K562 (cell line): ENCODE measurements at regions not wholly inside any gene's neighbourhood (a gene's known extent, or its start where the extent isn't known, plus 50 kb on each side); places are given as distances from the start of the nearest gene placed in this dataset.

Experiments
- CCNT2 ChIP-seq: IDR thresholded peaks from 2 replicates; pipeline ENCODE4 v1.6.1; 2011; ENCODE audit warnings: borderline replicate concordance, low read depth, mild to moderate bottlenecking, moderate library complexity, mixed read lengths, low read length; ENCODE audit not compliant: insufficient read length; ENCODE audit errors: extremely low read depth
- MEF2A ChIP-seq: IDR thresholded peaks from 2 replicates; pipeline ENCODE4 v1.6.1; 2011; ENCODE audit warnings: low read depth, mild to moderate bottlenecking, low read length, moderate library complexity; ENCODE audit not compliant: control insufficient read depth
- SMAD4 ChIP-seq: fragments of 250-450 bp; sonication (Bioruptor Pico); conservative IDR thresholded peaks from 2 replicates; pipeline ENCODE4 v1.8.0; 2021; ENCODE audit warnings: inconsistent platforms, mild to moderate bottlenecking, moderate library complexity
- TF ChIP-seq, protein P1 (sequence below): fragments of 450-650 bp; IDR thresholded peaks from 2 replicates; pipeline ENCODE4 v1.6.1; 2016; ENCODE audit warnings: mild to moderate bottlenecking, moderate library complexity

DNA sequence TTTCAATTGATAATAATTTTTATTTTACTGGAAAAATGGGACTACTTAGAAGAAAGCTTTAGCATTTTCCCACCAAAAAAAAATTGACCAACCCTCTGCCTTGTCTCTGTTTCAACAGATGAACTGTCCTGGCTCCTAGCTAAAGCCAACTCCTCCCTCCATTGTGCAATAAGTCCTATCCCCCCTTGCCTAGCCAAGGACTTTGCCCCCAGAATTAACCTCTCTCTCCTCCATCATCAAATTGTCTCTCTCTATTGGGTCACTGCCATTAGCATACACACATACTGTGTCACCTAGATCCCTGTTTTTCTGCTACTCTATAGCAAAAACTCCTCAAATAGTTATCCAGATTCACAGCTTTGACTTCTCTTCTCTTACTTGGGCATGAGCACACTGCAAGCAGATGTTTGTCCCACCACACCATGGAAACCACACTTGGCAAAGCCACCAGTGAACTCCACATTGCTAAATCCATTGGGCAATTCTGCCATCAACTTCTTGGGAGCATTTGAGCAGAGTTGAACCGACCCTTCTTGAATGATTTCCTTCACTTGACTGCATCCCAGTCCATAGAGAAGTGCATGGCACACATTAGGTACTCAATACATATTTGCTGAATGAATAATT, 91.4 kb upstream of the NEBL start (continued):
- TF ChIP-seq, protein P1, sequence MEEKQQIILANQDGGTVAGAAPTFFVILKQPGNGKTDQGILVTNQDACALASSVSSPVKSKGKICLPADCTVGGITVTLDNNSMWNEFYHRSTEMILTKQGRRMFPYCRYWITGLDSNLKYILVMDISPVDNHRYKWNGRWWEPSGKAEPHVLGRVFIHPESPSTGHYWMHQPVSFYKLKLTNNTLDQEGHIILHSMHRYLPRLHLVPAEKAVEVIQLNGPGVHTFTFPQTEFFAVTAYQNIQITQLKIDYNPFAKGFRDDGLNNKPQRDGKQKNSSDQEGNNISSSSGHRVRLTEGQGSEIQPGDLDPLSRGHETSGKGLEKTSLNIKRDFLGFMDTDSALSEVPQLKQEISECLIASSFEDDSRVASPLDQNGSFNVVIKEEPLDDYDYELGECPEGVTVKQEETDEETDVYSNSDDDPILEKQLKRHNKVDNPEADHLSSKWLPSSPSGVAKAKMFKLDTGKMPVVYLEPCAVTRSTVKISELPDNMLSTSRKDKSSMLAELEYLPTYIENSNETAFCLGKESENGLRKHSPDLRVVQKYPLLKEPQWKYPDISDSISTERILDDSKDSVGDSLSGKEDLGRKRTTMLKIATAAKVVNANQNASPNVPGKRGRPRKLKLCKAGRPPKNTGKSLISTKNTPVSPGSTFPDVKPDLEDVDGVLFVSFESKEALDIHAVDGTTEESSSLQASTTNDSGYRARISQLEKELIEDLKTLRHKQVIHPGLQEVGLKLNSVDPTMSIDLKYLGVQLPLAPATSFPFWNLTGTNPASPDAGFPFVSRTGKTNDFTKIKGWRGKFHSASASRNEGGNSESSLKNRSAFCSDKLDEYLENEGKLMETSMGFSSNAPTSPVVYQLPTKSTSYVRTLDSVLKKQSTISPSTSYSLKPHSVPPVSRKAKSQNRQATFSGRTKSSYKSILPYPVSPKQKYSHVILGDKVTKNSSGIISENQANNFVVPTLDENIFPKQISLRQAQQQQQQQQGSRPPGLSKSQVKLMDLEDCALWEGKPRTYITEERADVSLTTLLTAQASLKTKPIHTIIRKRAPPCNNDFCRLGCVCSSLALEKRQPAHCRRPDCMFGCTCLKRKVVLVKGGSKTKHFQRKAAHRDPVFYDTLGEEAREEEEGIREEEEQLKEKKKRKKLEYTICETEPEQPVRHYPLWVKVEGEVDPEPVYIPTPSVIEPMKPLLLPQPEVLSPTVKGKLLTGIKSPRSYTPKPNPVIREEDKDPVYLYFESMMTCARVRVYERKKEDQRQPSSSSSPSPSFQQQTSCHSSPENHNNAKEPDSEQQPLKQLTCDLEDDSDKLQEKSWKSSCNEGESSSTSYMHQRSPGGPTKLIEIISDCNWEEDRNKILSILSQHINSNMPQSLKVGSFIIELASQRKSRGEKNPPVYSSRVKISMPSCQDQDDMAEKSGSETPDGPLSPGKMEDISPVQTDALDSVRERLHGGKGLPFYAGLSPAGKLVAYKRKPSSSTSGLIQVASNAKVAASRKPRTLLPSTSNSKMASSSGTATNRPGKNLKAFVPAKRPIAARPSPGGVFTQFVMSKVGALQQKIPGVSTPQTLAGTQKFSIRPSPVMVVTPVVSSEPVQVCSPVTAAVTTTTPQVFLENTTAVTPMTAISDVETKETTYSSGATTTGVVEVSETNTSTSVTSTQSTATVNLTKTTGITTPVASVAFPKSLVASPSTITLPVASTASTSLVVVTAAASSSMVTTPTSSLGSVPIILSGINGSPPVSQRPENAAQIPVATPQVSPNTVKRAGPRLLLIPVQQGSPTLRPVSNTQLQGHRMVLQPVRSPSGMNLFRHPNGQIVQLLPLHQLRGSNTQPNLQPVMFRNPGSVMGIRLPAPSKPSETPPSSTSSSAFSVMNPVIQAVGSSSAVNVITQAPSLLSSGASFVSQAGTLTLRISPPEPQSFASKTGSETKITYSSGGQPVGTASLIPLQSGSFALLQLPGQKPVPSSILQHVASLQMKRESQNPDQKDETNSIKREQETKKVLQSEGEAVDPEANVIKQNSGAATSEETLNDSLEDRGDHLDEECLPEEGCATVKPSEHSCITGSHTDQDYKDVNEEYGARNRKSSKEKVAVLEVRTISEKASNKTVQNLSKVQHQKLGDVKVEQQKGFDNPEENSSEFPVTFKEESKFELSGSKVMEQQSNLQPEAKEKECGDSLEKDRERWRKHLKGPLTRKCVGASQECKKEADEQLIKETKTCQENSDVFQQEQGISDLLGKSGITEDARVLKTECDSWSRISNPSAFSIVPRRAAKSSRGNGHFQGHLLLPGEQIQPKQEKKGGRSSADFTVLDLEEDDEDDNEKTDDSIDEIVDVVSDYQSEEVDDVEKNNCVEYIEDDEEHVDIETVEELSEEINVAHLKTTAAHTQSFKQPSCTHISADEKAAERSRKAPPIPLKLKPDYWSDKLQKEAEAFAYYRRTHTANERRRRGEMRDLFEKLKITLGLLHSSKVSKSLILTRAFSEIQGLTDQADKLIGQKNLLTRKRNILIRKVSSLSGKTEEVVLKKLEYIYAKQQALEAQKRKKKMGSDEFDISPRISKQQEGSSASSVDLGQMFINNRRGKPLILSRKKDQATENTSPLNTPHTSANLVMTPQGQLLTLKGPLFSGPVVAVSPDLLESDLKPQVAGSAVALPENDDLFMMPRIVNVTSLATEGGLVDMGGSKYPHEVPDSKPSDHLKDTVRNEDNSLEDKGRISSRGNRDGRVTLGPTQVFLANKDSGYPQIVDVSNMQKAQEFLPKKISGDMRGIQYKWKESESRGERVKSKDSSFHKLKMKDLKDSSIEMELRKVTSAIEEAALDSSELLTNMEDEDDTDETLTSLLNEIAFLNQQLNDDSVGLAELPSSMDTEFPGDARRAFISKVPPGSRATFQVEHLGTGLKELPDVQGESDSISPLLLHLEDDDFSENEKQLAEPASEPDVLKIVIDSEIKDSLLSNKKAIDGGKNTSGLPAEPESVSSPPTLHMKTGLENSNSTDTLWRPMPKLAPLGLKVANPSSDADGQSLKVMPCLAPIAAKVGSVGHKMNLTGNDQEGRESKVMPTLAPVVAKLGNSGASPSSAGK, result no peak
- no peak for TF ChIP-seq MEF2A
- TF ChIP-seq SMAD4, result no peak
- no peak for TF ChIP-seq CCNT2
